ENCODE measurements at regions not wholly inside any gene's neighbourhood (a gene's known extent, or its start where the extent isn't known, plus 50 kb on each side); places are given as distances from the start of the nearest gene placed in this dataset.

- no peak for ATAC-seq (ENCODE audit: low read depth)
- in situ Hi-C loops (cut with MboI; ENCODE audit: low sequenced_read_pairs), result no loop called here
- DNase-seq, result no peak
- H3K56ac ChIP-seq (ENCODE audit: extremely low read depth, insufficient read depth, low read length), result no peak overlapping the region
- dilution Hi-C loops (cut with HindIII; ENCODE audit: low sequenced_read_pairs, unreplicated experiment), result no loop called here
- H3K79me1 ChIP-seq (ENCODE audit: low read depth in 1 of 2, low read length in 2 of 2), result no peaks in the 10 kb centered on the region
- WGBS, 2 experiments (ENCODE audit: extremely low coverage in 2 of 2, insufficient read length in 1 of 2), result no CpG with 5 or more reads among the region's 2 CpGs
- H3K18ac ChIP-seq (ENCODE audit: low read depth, low read length), result no peak overlapping the region
- no peak overlapping the region for H4K91ac ChIP-seq (ENCODE audit: insufficient read depth, low read depth, low read length)
- H3K4me3 ChIP-seq (ENCODE audit: insufficient read depth, low read depth, low read length), result no peak overlapping the region
- ChIA-PET POLR2A (ENCODE audit: unreplicated experiment) (no interaction called here), CTCF (no interaction called here)
- no peak overlapping the region for H3K4me2 ChIP-seq (ENCODE audit: low read depth, low read length)
- no peak overlapping the region for H2BK5ac ChIP-seq (ENCODE audit: low read depth, low read length, poor library complexity, severe bottlenecking)
- H3K9me1 ChIP-seq (ENCODE audit: insufficient read depth, low read length), result no peaks in the 10 kb centered on the region
- BruUV-seq (replicated peaks), result no TSS peak
- no peak overlapping the region for H2BK15ac ChIP-seq (ENCODE audit: low read depth, low read length)
- H3K9ac ChIP-seq (ENCODE audit: low read depth, low read length), result no peak overlapping the region
- no peak overlapping the region for H3K4ac ChIP-seq (ENCODE audit: low read depth, low read length)
- no peak overlapping the region for H2AFZ ChIP-seq (replicated peaks; ENCODE audit: low read length, poor library complexity)
- no peak overlapping the region for H3K23ac ChIP-seq (ENCODE audit: low read depth, low read length)
- no peak overlapping the region for H2BK120ac ChIP-seq (ENCODE audit: low read depth, low read length)
- intact Hi-C loops (cut with micrococcal nuclease), result no loop called here
- no peak overlapping the region for H3K14ac ChIP-seq (replicated peaks; ENCODE audit: low read depth, low read length)
- no peak overlapping the region for H2AK5ac ChIP-seq (ENCODE audit: low read depth, low read length)
- no peaks in the 10 kb centered on the region for H3K9me3 ChIP-seq (ENCODE audit: control insufficient read depth, insufficient read depth, low read length)
- no peaks in the 10 kb centered on the region for H3K4me1 ChIP-seq (ENCODE audit: control insufficient read depth, insufficient read depth, low read length)
- H2AK9ac ChIP-seq (replicated peaks; ENCODE audit: low read depth, low read length, poor library complexity), result no peak overlapping the region
- H3K27me3 ChIP-seq (ENCODE audit: control insufficient read depth, insufficient read depth, low read length), result no peaks in the 10 kb centered on the region
- no peak overlapping the region for H3K27ac ChIP-seq (ENCODE audit: insufficient read depth, low read length)
- no peak for TF ChIP-seq MAFK (IDR thresholded peaks at IDR 0.05; ENCODE audit: low read depth, low read length)
- TF ChIP-seq RFX5 (IDR thresholded peaks at IDR 0.05; ENCODE audit: low read depth, low read length), result no peak
- TF ChIP-seq MAZ (IDR thresholded peaks at IDR 0.05; ENCODE audit: borderline replicate concordance, low read depth, low read length), result no peak
- TF ChIP-seq CTCF (conservative IDR thresholded peaks at IDR 0.05; ENCODE audit: low read depth, low read length), result no peak
- TF ChIP-seq, protein P1, sequence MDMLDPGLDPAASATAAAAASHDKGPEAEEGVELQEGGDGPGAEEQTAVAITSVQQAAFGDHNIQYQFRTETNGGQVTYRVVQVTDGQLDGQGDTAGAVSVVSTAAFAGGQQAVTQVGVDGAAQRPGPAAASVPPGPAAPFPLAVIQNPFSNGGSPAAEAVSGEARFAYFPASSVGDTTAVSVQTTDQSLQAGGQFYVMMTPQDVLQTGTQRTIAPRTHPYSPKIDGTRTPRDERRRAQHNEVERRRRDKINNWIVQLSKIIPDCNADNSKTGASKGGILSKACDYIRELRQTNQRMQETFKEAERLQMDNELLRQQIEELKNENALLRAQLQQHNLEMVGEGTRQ (IDR thresholded peaks at IDR 0.05; ENCODE audit: low read depth, low read length), result no peak
- TF ChIP-seq MXI1 (IDR thresholded peaks at IDR 0.05; ENCODE audit: borderline replicate concordance, low read depth, low read length), result no peak
- no peak for TF ChIP-seq SMC3 (IDR thresholded peaks at IDR 0.05; ENCODE audit: low read depth, low read length)
- no peak for TF ChIP-seq RCOR1 (IDR thresholded peaks at IDR 0.05; ENCODE audit: insufficient replicate concordance, low read length)
- no peak for TF ChIP-seq NFE2L2 (IDR thresholded peaks at IDR 0.05; ENCODE audit: low read depth, low read length)
- TF ChIP-seq CEBPB (IDR thresholded peaks at IDR 0.05; ENCODE audit: low read depth, low read length), result no peak
- no peak for TF ChIP-seq FOS (IDR thresholded peaks at IDR 0.05; ENCODE audit: low read depth, low read length)
- no peak for TF ChIP-seq CHD1 (IDR thresholded peaks at IDR 0.05; ENCODE audit: low read depth, low read length)
- TF ChIP-seq BHLHE40 (IDR thresholded peaks at IDR 0.05; ENCODE audit: low read depth, low read length), result no peak
- TF ChIP-seq ELK1 (IDR thresholded peaks at IDR 0.05; ENCODE audit: borderline replicate concordance, low read depth, low read length), result no peak
- TF ChIP-seq RAD21 (IDR thresholded peaks at IDR 0.05; ENCODE audit: low read length), result no peak
- TF ChIP-seq POLR2A (IDR thresholded peaks at IDR 0.05; ENCODE audit: low read depth, low read length), result no peak
- H4K8ac ChIP-seq (ENCODE audit: low read depth in 2 of 2, low read length in 2 of 2), result no peak overlapping the region
- H3K36me3 ChIP-seq (ENCODE audit: control insufficient read depth, insufficient read depth, low read length), result no peaks in the 10 kb centered on the region
- H2BK20ac ChIP-seq (ENCODE audit: low read depth, low read length), result no peak overlapping the region
- no peak overlapping the region for H4K5ac ChIP-seq (ENCODE audit: low read depth, low read length)
- H4K20me1 ChIP-seq (ENCODE audit: insufficient read depth, low read length), result no peaks in the 10 kb centered on the region
Measured at GRCh38 chr18:47728921-47729320, 201.5 kb downstream of the SMAD2 start.
